Natural killer cell (primary cell): ENCODE measurements at regions not wholly inside any gene's neighbourhood (a gene's known extent, or its start where the extent isn't known, plus 50 kb on each side); places are given as distances from the start of the nearest gene placed in this dataset.

Experiments
- ATAC-seq, 3 donors: fragments of 150-1000 bp in 2 of 3; fragments of 200-7000 bp in 1 of 3; cut with Tn5 transposase; 1 replicate in 1 of 3; 2 replicates in 2 of 3; pipeline ENCODE4 v1.10.0; 2021; ENCODE audit warnings: mild to moderate bottlenecking in 2 of 3, moderate library complexity in 2 of 3
- DNase-seq, 2 donors: peaks; one replicate each; pipeline versions ENCODE4 v3.0.0 to v3.0.0-alpha.2; 2013 to 2021; ENCODE audit warnings: mixed read lengths in 1 of 2
- H3K27ac ChIP-seq: one replicate; pipeline ENCODE4 v1.5.1; 2013; ENCODE audit warnings: mild to moderate bottlenecking, low read length
- H3K27me3 ChIP-seq: one replicate; pipeline ENCODE4 v1.6.1; 2013; ENCODE audit warnings: low read length; ENCODE audit not compliant: control insufficient read depth, insufficient read depth
- H3K36me3 ChIP-seq: one replicate; pipeline ENCODE4 v1.6.1; 2013; ENCODE audit warnings: low read length; ENCODE audit not compliant: control insufficient read depth, insufficient read depth
- H3K4me1 ChIP-seq: one replicate; pipeline ENCODE4 v1.6.1; 2013; ENCODE audit warnings: low read length; ENCODE audit not compliant: control insufficient read depth, insufficient read depth
- H3K4me3 ChIP-seq: one replicate; pipeline ENCODE4 v1.5.1; 2013; ENCODE audit warnings: low read length
- H3K9me3 ChIP-seq: one replicate; pipeline ENCODE4 v1.6.1; 2013; ENCODE audit warnings: low read length; ENCODE audit not compliant: control insufficient read depth, insufficient read depth
- H3K27ac Mint-ChIP-seq, 2 donors: one replicate each; pipeline ENCODE4 v1.8.0; 2022; ENCODE audit warnings: mild to moderate bottlenecking in 2 of 2, mixed read lengths in 2 of 2, moderate library complexity in 1 of 2
- H3K27me3 Mint-ChIP-seq, 2 donors: one replicate each; pipeline ENCODE4 v1.8.0; 2022; ENCODE audit warnings: low read depth in 2 of 2, mixed read lengths in 2 of 2
- H3K36me3 Mint-ChIP-seq: one replicate; pipeline ENCODE4 v1.8.0; 2022; ENCODE audit warnings: mixed read lengths
- H3K4me1 Mint-ChIP-seq, 2 donors: one replicate each; pipeline ENCODE4 v1.8.0; 2022; ENCODE audit warnings: mixed read lengths in 2 of 2
- H3K4me3 Mint-ChIP-seq: one replicate; pipeline ENCODE4 v1.8.0; 2022; ENCODE audit warnings: mild to moderate bottlenecking, moderate library complexity, mixed read lengths
- H3K9me3 Mint-ChIP-seq, 2 donors: one replicate each; pipeline ENCODE4 v1.8.0; 2022; ENCODE audit warnings: mixed read lengths in 2 of 2
- CTCF ChIP-seq: fragments of 200-600 bp; IDR thresholded peaks from one replicate; pipeline ENCODE4 v1.8.0; 2022; ENCODE audit warnings: antibody characterized with exemption
- WGBS: methylation state at CpG from one replicate; pipeline ENCODE4 v1.1.7; 2013; ENCODE audit warnings: missing lambda C conversion rate; ENCODE audit not compliant: insufficient coverage; 5-methylcytosine and 5-hydroxymethylcytosine counted together
- intact Hi-C: fragments of 100-400 bp; cut with micrococcal nuclease; formaldehyde crosslinking; loops from one replicate; pipeline ENCODE4 v1.14.2; 2022

- Mint-ChIP-seq H3K4me3 (no peak overlapping the region), H3K4me1 (no peaks in the 10 kb centered on the region), H3K36me3 (no peaks in the 10 kb centered on the region), H3K27me3 (peaks cover 0 to 6% of the 10 kb centered on the region in 2 donors), H3K9me3 (no peaks in the 10 kb centered on the region), H3K27ac (no peak overlapping the region)
- ATAC-seq = no peak
- Histone ChIP-seq H3K27me3 (peaks cover 4% of the 10 kb centered on the region), H3K27ac (no peak overlapping the region), H3K36me3 (no peaks in the 10 kb centered on the region), H3K4me3 (no peak overlapping the region), H3K9me3 (no peaks in the 10 kb centered on the region), H3K4me1 (no peaks in the 10 kb centered on the region)
- intact Hi-C loops = no loop called here
- WGBS = 76% methylated on average over 8 of the region's 8 CpGs
- no peak for DNase-seq
- no peak for TF ChIP-seq CTCF
Observed at GRCh38 chr2:238967978-238968360, 120.1 kb downstream of the TWIST2 start.

GRCh38 chr2:238968616-238969384, 120.9 kb downstream of the TWIST2 start:
- H3K9me3 ChIP-seq = no peaks in the 10 kb centered on the region
- ATAC-seq (no peak), DNase-seq (no peak)
- Mint-ChIP-seq H3K27ac (no peak overlapping the region), H3K9me3 (no peaks in the 10 kb centered on the region), H3K4me1 (no peaks in the 10 kb centered on the region), H3K4me3 (no peak overlapping the region), H3K27me3 (peaks cover 5 to 8% of the 10 kb centered on the region in 2 donors), H3K36me3 (no peaks in the 10 kb centered on the region)
- TF ChIP-seq CTCF = no peak
- H3K27me3 ChIP-seq = peaks cover 4% of the 10 kb centered on the region
- intact Hi-C loops = no loop called here
- H3K4me1 ChIP-seq = no peaks in the 10 kb centered on the region
- H3K27ac ChIP-seq = no peak overlapping the region
- WGBS = 75% methylated on average over 15 of the region's 18 CpGs
- no peaks in the 10 kb centered on the region for H3K36me3 ChIP-seq
- H3K4me3 ChIP-seq = no peak overlapping the region

GRCh38 chr2:238969857-238970256, 122.0 kb downstream of the TWIST2 start:
- no peak overlapping the region for H3K27ac ChIP-seq
- peaks cover 4% of the 10 kb centered on the region for H3K27me3 ChIP-seq
- intact Hi-C loops = no loop called here
- H3K36me3 ChIP-seq = no peaks in the 10 kb centered on the region
- no peaks in the 10 kb centered on the region for H3K4me1 ChIP-seq
- Mint-ChIP-seq H3K9me3 (no peaks in the 10 kb centered on the region), H3K4me3 (no peak overlapping the region), H3K27ac (no peak overlapping the region), H3K36me3 (no peaks in the 10 kb centered on the region), H3K4me1 (no peaks in the 10 kb centered on the region), H3K27me3 (peaks cover 5 to 11% of the 10 kb centered on the region in 2 donors)
- no peak for ATAC-seq
- DNase-seq = no peak
- H3K4me3 ChIP-seq = no peak overlapping the region
- H3K9me3 ChIP-seq = peaks cover under 1% of the 10 kb centered on the region
- no peak for TF ChIP-seq CTCF
- WGBS = 83% methylated on average over 3 of the region's 4 CpGs
